GM12892 (cell line): ENCODE measurements at regions not wholly inside any gene's neighbourhood (a gene's known extent, or its start where the extent isn't known, plus 50 kb on each side); places are given as distances from the start of the nearest gene placed in this dataset.

Experiments
- DNase-seq: peaks from one replicate; pipeline ENCODE4 v3.0.0; 2011; ENCODE audit not compliant: insufficient read length
- FAIRE-seq: peaks from 2 replicates; lab custom pipeline; 2011; peaks lifted over from hg19 to GRCh38; lab: Jason Lieb, UNC
- POLR2A ChIP-seq: IDR thresholded peaks from 2 replicates; pipeline ENCODE4 v1.6.1; 2011; ENCODE audit warnings: low read depth, low read length, control low read depth
- POLR2AphosphoS5 ChIP-seq: IDR thresholded peaks from 2 replicates; pipeline ENCODE4 v1.6.1; 2011; ENCODE audit warnings: low read depth, low read length, control low read depth
- TAF1 ChIP-seq: IDR thresholded peaks from 2 replicates; pipeline ENCODE4 v1.6.1; 2011; ENCODE audit warnings: low read depth, mild to moderate bottlenecking, control low read depth, low read length, borderline replicate concordance

DNA sequence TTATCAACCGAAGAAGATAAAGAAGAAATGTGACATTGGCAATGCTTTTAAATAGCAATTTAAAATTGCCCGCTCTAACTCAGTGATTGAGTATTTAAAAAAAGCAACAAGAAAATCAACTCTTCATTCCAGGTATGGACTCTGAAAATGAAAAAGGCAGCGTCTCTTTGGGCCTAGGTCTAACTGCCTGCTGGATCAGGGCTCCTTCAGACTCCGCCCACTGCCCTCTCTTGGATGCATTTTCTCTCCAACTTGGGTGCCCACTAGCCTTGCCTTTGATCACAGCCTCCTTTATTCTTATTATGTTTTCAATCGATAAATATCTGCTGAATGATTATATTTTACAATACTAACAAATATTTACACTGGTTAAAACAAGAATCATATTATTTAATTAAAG lies 268.9 kb downstream of the MRPL39 start:
- FAIRE-seq (no peak), DNase-seq (no peak)
- no peak for TF ChIP-seq TAF1
- TF ChIP-seq POLR2AphosphoS5 = no peak
- no peak for TF ChIP-seq POLR2A

GRCh38 chr21:25334046-25334730 lies 273.1 kb downstream of the MRPL39 start:
- FAIRE-seq (no peak), DNase-seq (no peak)
- no peak for TF ChIP-seq TAF1
- no peak for TF ChIP-seq POLR2A
- TF ChIP-seq POLR2AphosphoS5 = no peak

DNA sequence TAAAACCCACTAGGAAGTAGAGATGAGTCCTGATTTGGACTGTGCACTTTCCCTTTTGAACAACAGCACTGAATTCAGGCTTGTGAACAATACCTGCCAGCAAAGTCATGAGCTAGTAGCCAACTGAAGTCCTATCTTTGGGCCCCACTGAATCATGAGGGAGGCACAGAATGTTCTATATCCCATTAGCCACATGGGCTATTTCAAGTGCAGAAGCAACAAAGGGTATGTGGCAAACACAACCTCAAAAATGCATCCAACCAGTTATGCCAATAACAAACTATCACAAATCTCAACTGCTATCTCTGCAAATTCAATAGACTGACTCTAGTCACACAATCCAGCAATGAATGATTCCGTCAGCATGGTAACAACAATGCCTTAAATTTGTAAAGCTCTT lies 276.0 kb downstream of the MRPL39 start:
- no peak for TF ChIP-seq TAF1
- TF ChIP-seq POLR2A = no peak
- TF ChIP-seq POLR2AphosphoS5 = no peak
- FAIRE-seq (no peak), DNase-seq (no peak)

DNA sequence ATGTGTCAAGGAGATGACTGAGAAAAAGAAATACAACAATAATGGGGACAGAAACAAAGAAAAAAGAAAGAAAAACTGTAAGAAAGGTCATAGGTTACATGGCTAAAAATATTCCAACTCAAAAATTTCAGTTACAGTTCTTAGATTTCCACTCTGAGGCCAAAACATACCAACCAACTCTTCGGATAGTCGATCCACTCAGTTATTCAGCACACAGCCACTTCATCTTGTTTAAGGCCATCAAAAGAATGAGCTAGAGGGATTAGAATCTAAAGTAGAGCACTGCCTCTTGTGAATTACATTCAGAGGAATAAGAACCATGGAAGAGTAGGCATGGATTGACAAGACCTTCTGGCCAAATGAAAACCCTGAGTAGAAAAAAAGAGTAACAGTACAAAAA lies 277.0 kb downstream of the MRPL39 start:
- DNase-seq = no peak
- FAIRE-seq = no peak
- no peak for TF ChIP-seq TAF1
- no peak for TF ChIP-seq POLR2A
- TF ChIP-seq POLR2AphosphoS5 = no peak

- no peak for FAIRE-seq
- TF ChIP-seq TAF1 (no peak), POLR2AphosphoS5 (no peak), POLR2A (no peak)
- no peak for DNase-seq
These were observed 278.0 kb downstream of the MRPL39 start for GRCh38 chr21:25329227-25329825.

GRCh38 chr21:25328736-25329135 lies 278.5 kb downstream of the MRPL39 start:
- TF ChIP-seq TAF1 = no peak
- no peak for TF ChIP-seq POLR2A
- TF ChIP-seq POLR2AphosphoS5 = no peak
- FAIRE-seq (no peak), DNase-seq (no peak)

- FAIRE-seq (peak; percentile 58), DNase-seq (no peak)
- TF ChIP-seq TAF1 (no peak), POLR2AphosphoS5 (no peak)
These were observed 281.1 kb downstream of the MRPL39 start for GRCh38 chr21:25326181-25326580.

DNA sequence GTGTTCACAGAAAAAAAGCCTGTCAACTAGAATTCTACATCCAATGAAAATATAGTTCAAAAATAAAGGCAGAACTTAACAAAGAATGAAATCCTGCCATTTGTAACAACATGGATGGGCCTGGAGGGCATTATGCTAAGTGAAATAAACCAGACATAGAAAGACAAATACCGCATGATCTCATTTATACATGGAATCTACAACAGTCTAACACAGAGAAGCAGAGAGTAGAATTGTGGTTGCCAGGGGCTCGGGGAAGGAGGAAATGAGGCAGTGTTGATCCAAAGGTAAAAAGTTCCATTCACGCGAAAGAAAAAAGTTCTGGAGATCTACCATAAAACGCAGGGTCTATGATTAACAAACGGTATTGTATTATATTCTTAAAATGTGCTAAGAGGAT lies 282.6 kb downstream of the MRPL39 start:
- no peak for DNase-seq
- FAIRE-seq = no peak
- no peak for TF ChIP-seq POLR2A
- no peak for TF ChIP-seq TAF1
- TF ChIP-seq POLR2AphosphoS5 = no peak

GRCh38 chr21:25323356-25323949 lies 283.8 kb downstream of the MRPL39 start:
- DNase-seq (no peak), FAIRE-seq (no peak)
- TF ChIP-seq POLR2A (no peak), TAF1 (no peak), POLR2AphosphoS5 (no peak)

DNA sequence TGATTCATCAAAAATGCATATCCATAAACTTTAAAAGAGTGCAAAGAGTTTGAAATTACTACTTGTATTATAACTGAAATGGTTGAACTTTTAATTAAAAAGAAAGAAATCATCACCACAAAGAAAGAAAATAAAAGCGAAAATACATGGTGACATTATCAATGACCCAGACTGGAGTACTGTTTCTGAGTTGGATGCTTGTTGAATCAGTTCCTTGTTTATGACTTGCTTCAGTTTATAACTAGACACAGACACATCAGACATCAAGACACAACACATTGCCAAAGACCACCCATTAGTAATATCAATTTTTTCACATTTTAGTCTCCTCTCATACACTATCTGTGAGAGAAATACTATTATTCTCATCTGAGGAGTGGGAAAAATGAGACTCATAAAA lies 293.0 kb downstream of the MRPL39 start:
- TF ChIP-seq POLR2AphosphoS5 = no peak
- TF ChIP-seq TAF1 = no peak
- no peak for TF ChIP-seq POLR2A
- FAIRE-seq (no peak), DNase-seq (no peak)

GRCh38 chr21:25313829-25314228 lies 293.5 kb downstream of the MRPL39 start:
- TF ChIP-seq POLR2AphosphoS5 = no peak
- no peak for TF ChIP-seq POLR2A
- no peak for TF ChIP-seq TAF1
- FAIRE-seq (peak; percentile 67), DNase-seq (no peak)

DNA sequence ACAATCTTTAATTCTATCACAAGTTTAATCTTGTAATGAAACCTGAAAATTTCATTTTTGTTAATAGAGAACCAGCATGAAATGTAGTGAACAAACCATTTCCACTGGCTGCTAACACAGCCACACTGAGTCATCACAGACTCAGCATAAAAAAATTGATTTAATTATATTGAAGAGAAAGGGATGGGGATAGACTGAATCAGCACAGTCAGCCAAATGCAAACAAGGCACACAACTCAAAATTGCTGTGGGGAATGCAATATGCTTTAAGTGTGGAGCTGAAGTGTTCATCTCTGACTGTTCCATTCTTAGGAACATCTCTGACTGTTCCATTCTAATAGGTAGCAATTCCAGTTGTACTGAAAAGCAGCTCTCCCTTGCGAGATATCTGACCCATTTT lies 299.8 kb downstream of the MRPL39 start:
- FAIRE-seq = no peak

More for the DNA sequence above, 299.8 kb downstream of the MRPL39 start:
- no peak for TF ChIP-seq POLR2AphosphoS5
- no peak for TF ChIP-seq POLR2A
- TF ChIP-seq TAF1 = no peak
- no peak for DNase-seq
